HG03432 (cell line): ENCODE measurements at regions not wholly inside any gene's neighbourhood (a gene's known extent, or its start where the extent isn't known, plus 50 kb on each side); places are given as distances from the start of the nearest gene placed in this dataset.
"Not testable (repeated sequence)": the region's sequence is repeated elsewhere in the genome, so short reads cannot be mapped to it uniquely, and the experiment has no call there.

Experiments used
- ATAC-seq: cut with Tn5 transposase; IDR thresholded peaks from one replicate; pipeline ENCODE4 v1.9.1; 2021; ENCODE audit warnings: mild to moderate bottlenecking, moderate library complexity; ENCODE audit not compliant: unreplicated experiment

DNA sequence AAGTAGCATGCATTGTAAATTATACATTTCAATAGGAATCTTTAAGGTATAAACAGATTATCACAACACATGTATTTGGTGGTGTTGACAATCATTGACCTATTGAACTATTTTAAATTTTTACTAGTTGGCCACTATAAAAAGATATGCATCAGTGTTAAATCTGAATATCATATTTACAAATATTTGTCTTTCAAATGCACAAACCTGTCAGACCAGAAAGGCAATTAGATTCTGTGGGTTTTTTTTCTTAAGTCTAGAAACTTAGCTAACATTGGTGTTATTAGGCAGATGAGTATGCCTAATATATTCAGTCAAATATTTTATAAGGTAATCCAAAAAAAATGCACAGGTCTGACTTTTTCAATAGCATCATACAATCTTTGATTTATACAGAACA is 241.4 kb upstream of the DGKB start:
- ATAC-seq: no peak

DNA sequence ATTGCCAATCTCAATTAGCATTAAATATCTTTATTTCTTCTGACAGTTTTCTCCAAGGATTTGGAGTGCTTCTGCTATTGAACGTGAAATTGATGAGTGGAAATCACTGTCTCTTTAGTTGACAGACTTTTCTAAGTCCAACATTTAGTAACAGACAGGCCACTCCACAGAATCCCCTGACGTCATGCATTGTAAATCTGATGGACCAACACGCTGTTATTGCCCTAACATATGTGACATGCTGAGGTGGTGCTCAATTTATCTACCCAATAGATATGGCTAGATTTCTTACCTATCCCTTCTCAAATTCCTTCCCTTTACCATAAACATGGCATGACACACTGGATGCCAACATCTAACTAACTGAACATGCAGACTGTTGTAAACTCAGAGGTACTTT is 240.6 kb upstream of the DGKB start:
- no peak for ATAC-seq

DNA sequence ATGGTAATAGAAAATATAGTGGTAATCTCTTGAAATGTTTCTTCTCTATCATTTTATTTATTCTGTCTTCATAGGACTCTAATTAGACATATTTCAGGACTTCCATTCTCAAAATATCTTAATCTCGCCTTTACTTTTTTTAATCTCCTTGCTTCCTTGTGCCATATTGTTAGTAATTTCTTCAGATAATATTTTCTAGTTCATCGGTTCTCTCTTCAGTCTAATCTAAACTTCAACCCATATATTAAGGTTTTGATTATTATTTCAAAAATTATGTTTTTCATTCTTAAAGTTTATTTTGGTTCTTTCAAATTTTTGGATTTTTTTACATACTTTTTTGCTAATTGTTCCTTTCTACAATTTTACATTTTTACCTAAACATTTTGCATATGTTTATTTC is 237.9 kb upstream of the DGKB start:
- ATAC-seq: no peak

DNA sequence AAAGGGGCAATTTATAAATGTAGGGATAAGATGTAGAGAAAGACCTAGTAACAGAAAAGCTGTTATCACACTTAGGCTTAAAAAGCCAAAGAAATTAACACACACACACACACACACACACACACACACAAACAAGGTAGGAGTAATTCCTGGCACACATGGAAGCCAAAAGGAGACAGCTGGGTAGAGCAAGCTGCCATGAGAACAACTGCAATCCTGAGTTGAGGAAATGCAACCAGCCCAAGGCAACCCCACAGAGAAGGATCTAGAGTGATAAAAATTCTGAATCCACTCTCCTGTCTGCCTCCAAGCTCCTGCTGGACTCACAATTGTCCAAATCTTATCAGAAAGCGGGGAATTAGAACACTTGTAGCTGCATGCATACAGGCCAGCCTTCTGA is 229.1 kb upstream of the DGKB start:
- no peak for ATAC-seq

DNA sequence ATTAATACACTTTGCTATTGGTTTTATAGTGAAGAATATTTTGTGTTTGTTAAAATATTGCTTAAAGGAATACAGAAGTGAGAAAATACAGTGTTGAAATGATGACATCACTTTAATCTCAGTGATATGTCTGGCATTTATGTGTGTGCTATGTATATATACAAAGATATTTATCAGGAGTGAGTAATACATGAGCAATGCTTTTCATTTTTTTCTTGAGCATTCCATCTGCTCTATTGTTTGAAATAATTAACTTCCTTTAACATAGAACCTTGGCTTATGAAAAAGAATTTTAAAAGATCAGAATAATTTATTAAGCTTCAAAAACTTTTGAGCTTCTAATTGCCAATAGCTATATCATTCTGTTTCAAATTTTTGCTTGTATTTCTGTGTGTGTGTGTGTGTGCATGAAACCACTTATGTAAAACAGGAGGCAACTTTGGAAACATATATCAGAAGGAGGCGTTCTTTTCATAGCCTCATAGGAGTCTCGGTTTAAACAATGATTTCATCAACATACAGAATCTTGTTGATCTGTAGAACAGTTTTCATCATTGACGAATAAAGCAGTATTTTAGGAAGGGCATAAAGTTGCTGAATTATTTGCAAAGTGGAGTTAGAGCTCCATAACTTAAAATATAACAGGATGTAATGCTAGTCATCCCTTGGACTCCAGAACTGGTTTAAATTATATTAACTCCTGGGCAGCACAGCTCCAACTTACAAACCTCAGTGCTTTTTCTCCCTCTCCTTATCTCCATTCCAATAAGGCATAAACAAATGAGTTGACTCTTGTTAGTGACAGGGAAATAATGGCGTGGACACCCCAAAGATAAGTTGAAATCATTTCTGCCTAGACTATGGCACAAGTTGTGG is 228.4 kb upstream of the DGKB start:
- ATAC-seq: no peak

DNA sequence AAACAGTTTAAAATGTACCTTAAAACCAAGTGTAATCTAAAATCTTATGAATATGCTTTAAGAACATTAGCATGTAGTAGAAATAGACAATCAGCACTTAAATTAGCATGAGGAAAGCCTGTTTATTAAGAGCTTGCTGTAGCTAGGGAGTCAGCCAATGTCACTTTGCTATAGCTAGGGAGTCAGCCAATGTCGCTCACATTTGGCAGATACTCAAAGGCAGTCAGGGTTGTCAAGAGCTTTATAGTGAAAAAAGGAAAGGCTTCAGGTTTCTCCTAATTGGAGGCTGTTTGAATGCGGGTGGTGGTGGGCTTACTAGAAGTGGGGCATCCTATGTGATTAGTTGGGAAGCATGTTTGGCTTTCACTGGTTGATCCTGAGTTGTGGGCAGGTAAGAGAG is 226.2 kb upstream of the DGKB start:
- ATAC-seq: no peak

DNA sequence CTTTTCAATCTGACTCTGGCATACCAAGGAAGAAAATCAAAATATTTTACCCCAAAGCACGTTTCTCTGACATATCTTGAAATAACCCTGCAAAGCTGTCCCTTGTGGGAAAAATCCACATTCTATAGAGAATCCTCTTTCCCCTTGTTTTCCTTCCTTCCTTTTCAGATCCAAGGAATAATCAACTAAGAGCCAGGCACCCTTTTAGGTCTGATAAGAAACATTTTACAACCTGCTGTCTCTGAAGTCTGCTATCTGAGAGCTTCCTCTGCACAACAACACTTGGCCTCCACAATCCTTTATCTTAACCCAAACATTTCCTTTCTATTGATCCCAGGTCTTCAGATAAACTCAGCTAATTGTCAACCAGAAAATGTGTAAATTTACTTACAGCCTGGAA is 224.1 kb upstream of the DGKB start:
- ATAC-seq: not testable (repeated sequence)

DNA sequence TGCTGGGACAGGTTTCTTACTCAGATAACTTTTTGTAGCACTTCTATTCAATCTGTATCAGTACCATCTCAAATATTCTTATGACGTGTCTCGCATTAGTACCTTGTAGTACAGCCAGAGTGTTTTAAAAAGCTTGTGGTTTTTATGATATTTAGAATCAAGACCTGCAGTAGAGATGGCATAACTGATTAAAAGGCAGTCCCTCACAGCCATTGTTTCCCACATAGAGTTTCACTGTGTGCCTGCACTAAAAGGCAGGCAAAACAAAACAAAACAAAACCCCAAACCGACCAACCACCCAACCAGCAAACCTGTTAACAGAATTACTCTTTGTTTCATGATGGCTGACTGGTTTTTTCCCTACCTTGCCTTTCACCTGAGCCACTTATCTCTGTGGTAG is 221.3 kb upstream of the DGKB start:
- ATAC-seq: no peak

DNA sequence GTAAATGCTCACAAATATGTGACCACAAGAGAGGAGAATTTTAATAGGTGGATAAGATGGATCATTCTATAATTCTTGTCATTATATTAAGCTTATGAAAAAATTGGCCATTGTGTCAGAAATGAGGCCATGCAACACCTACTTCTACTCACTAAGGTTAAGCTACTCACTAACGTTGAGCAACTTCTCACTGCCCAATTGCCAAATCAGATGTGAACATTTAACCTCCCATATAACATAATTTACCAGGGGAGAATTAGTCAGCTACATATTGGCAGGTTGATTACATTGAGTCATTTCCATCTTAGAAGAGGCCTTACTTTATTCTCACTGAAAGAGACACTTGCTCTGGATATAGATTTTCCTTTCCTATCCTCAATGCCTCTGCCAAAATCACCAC is 211.2 kb upstream of the DGKB start:
- no peak for ATAC-seq

DNA sequence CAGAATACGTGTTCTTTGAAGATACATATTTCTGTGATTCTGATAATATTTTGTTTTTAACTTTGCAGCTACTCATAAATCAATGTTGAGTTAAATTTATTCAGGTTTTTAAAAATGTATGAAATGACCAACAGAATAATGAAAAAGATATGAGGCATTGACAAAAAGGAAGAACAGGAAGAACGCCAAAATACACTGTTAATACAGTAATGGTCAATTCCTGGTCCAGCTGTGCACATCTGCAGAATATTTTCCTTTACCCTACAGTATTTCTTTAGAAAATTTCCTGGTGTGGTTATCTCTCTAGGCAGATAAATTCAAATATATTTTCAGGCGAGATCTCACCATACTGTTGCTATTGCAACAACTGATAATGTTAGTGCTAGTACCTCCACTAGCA is 203.2 kb upstream of the DGKB start:
- ATAC-seq: no peak

DNA sequence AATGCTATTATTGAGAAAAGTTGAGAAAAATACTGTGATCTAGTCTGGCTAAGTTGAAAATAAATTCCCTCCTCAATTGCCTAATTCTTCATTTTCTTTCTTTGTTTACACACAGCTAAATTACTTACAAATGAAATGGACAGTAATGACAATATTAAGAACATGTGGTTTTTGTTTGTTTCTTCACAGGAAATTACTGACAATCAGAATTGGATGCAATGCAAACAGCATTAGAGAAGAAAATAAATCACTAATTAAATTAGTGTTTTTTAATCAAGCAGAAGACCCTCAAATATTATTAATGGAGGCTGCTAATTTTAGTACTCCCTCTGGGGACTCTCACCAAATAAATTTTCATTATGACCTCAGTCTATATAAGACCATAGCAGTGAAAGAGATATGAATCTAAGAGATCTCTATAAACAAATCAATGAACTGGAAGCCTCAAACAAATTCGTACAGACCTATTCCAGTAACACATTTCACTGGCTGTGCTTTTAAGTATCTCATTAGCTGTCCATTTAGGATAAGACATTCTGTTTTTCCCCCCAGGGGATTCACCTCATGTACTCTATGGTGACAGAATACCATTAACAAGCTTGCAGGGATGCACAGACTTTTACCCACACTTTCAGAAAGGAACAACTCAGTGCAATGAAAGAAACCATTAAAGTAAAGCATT is 202.0 kb upstream of the DGKB start:
- ATAC-seq: no peak

DNA sequence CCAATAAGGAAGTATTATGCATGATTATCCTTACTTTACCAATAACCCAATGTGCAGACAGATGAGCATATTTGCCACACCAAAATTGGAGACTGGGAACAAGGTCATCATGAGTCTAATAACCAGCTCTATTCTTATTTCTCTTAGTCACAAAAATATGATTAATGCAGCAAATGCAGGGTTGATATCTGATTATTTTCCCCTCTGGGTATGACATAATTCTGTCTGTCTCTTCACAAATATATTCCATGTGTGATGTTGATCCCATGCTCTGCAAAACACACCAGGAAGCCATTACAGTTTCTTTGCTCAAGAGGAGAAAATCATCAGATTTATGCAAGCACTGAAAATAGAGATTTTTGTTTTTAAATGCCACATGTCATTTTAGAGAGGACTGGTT is 196.5 kb upstream of the DGKB start:
- no peak for ATAC-seq

DNA sequence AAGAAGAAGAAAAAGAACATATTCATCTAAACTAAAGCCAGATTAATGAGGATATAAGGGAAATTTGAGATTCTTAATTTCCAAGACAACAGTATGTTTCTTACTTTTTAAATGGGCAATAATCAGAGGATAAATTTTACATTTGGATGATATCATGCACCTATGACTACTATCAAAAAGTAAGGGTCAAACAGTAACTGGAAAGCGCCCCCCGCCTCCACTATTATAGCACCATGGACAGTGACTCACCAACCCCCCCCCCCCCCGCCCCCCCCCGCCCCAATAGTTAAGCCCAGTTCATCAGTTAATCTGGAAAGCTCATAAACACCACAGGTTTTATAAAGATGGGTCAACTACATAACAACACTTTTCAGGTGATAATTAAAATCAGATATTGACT is 194.3 kb upstream of the DGKB start:
- no peak for ATAC-seq

DNA sequence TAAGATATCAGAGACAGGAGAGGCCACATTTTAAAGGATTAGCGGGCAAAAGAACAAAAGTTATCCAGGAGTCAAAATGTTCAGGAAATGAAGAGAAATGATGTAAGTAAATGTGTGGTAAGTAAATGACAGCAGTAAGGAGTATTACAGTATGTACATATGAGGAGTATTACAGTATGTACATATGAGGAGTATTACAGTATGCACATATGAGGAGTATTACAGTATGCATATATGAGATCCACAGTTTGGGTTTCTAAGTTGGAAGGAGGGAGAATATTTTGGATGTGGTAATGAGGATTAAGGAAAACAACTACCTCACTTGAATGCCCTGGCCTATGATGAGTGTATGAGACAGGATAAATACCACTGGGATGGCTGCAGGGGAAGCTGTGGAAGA is 192.4 kb upstream of the DGKB start:
- no peak for ATAC-seq

DNA sequence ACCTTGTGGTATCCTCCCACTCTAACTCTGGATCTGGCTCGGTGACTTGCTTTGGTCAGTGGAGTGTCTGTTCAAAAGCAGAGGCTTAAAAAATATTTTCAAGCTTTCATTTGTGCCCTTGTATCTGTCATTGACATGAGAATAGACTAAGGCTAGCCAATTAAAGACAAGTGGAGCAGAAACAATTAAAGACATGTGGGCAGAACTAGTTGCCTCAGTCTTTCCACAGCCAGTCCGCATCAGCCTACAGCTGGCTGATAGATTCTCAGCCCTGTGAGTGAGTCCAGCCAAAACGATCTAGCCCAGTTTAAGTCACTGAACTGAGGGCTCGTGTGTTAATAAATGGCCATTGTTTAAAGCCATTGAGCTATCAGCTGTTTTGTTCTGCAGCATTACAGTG is 185.2 kb upstream of the DGKB start:
- ATAC-seq: no peak

DNA sequence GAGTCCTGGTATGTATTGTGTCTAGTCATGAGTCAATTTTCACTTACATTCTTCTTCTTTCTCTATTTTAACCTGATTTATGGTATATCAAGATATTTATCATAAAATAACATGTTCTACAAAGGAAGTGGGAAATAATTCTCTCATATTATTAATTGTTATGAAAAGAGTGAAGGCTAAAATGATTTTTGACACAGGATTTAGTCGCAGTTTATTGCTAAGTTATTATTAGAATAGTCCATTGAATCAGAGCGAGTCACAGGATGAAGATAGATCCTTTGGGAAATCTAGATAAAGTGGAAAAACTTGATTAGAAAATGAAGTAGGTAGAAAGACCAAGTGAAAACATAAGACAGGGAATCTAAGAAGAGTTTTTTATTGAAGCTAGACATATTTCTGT is 184.3 kb upstream of the DGKB start:
- no peak for ATAC-seq

DNA sequence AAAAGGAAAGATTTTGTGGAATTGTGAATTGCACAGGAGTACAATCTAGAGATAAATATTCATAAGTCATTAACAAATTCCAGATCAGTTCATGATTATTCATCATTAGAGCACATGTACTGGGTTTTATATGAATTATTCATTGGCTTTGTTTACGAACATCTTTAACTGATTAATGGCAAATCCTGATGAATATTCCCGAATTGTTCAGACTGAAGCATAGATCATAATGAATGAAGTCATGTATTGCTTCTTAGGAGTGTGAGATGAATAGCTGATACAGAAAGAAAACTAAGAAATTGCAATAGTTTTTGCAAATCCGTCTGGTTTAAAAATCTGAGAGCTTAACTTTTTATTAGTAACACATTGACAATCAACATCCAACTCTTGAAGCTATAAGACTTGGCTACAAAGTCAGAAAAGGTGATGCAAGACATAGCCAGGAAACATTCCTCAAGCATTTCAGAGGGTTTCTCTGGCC is 183.6 kb upstream of the DGKB start:
- no peak for ATAC-seq

DNA sequence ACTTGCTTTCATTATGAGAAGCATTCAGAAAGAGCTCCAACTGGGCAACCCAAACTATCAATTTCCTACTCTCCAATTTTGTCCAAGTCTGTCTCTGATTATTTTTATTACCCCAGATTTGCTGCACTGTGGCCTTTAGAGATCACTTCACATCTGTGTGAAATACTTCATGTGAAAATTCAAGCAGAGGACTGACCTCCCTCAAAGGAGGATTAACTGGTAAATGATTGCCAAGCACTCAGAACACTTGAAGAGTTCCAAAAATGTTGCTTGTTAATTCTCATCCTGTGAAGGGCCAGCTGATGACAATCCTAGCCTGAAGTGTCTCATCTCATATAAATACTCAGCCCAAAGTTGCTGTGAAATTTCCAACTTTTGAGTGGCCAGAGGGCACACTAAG is 182.8 kb upstream of the DGKB start:
- no peak for ATAC-seq

DNA sequence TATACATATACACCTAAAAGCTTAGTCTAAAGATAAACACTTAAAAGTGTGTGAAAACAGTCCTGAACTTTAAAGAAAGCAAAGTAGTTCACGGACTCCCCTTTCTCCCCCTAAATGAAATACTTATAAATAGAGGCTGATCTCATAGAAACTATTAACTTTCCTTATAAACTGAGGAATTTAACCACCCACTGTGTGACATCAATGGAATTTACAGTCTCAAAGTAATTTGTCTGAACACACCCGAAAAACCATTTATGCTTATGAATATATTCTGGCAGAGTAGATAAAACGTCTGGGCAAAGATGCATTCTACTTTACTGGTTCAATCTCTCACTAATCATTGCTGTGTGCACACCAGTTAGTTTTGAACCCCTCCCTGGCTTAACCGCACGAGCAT is 181.8 kb upstream of the DGKB start:
- no peak for ATAC-seq

DNA sequence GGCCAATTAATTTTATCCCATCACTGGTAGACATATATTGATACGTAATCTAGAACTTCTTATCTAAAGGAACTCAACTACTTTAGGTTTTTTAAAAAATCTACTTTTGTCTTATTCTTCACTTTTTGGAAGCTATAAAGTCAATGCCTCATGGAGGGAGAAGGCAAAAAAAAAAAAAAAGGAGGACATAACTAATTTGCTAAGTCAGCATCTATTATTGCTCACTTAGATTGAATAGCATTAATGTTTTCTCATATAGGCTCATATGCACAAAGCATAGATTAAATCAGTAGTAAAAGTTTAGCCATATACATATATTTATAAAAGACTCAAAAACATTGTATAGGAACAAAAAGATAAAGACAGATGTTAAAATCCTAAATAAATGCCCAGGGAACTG is 179.3 kb upstream of the DGKB start:
- no peak for ATAC-seq

DNA sequence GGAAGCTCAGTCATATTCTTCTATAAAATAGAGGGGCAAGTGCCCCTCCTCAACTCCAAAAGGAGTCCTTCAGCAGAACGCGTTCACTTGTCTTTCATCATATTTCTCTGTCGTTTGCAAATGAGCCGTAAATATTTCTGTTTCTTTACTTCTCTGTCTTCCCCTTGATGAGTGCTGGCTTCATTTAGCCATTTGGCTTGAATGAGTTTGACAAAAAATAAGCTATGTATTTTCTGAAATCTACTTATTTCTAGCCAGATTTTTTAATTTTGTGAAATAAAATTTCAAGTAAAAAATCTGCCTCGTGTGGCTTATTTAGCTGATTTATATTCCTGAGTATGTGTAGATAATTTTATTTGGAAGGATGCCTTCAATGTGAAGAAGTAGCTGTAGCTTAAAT is 170.8 kb upstream of the DGKB start:
- no peak for ATAC-seq

DNA sequence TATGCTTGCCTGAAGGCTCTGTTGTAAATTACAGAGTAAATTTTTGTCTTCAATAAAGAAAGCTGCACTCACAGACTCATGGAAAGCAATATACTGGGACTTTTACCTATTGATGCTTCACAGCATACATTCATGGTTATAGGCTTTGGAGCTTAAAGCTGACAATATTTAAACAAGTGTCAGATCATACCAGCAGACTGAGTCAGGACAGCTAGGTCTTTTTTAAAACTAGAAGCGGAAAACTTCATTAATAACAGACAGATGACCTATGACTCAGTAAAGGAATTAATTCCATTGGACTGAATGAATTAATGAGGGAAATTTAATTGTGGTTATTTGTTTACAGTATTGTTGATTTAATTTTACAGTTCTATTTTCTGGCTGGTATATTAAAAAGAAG is 165.8 kb upstream of the DGKB start:
- no peak for ATAC-seq

DNA sequence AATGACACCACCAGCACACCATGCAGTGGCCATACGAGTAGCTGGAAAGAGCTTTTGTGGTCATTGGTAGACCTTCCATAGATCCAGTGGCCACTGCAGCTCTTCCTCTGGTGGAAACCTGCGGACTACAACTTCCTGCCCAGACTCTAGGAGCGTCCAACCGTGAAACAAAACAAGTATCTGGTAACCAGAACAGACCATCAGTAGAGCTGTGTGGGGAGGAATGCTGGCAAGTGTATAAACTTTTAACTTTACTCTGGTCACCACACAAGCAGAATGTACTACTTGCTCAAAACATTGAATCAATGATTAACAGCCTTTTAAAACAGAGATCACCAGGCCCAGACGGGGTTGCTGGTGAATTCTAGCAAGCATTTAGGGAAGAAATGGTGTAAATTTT is 154.7 kb upstream of the DGKB start:
- ATAC-seq: no peak
